Activated CD8-positive, alpha-beta memory T cell treated with anti-CD3 and anti-CD28 coated beads, Interleukin-2, amount 50 U/mL, for 48 hours (primary cell): ENCODE measurements at regions not wholly inside any gene's neighbourhood (a gene's known extent, or its start where the extent isn't known, plus 50 kb on each side); places are given as distances from the start of the nearest gene placed in this dataset.
"Not testable (repeated sequence)": the region's sequence is repeated elsewhere in the genome, so short reads cannot be mapped to it uniquely, and the experiment has no call there.

ENCODE experiments used
- DNase-seq: peaks from one replicate; pipeline ENCODE4 v3.0.0-alpha.2; 2020

DNA sequence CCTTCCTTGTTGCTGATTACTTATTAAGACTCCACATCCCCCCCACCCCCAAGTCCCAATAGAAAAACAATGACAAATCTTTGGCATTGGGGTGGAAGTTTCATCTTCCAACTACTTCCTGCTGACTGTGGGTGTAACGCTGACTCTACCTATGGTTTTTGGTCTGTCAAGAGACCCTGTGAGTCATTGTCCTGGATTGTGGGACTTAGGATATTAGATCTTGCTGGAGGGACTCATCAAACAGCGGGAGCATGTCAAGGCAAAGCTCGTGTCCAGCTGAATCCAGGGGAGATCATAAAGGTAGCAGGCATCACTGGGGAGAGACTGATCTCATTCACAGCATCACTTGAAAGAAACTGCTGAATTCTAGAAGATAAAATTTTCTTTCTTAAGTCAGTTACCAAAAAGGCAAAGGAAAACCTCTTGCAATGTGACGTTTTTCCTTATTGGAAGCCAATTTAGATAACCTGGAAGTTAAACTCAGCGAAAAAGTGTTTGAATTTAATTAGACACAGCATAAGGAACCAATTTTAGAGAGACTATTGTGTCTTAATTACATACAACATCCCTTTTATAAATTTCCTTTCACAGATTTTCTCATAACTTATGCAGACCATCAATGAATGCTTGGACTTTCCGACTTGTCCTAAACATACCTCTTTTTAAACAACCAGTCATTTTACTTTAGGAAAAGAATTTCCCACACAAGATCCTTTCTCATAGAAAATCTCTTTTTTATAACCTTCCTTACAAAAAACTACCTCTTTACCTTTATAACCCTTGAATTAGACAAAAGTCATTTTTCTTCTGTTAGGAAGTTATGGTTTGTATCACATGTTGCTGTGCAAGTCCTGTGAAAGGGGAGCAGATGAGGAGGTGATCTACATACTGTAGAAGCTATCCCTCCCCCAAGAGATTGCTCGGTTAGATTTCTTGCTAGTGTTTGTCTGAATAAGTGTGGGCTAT is 94.6 kb upstream of the SCAF11 start:
- DNase-seq, result no peak

DNA sequence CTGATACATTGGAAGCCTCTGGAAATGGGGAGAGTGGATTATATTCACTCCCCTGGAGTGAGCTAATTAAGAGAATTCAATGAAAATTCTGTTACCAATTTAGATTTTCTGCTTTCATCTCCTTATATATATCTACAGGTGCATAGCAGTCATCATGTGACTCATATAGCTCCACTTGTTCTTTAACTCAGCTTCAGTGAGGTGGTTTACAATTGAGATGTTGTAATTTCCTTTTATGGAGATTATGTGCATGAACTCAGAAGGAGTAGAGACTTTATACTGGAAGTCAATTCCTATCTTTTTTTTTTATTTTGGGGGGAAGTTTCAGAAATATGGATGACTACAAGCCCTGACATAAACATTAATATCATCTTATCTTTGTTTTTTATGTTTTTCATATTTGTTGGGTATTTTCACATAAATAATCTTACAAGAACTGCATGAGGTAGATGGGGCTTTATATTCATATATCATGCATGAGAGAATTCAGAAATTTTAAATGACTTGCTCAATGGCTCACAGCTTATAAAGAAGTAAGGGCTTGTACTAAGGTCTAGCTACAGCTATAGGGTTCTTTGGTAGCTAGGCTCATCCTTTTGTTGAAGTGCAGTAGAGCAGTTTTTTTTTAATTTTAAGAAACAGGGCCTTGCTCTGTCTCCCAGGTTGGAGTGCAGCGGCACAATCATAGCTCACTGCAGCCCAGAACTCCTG is 92.3 kb upstream of the SCAF11 start:
- DNase-seq, result no peak

DNA sequence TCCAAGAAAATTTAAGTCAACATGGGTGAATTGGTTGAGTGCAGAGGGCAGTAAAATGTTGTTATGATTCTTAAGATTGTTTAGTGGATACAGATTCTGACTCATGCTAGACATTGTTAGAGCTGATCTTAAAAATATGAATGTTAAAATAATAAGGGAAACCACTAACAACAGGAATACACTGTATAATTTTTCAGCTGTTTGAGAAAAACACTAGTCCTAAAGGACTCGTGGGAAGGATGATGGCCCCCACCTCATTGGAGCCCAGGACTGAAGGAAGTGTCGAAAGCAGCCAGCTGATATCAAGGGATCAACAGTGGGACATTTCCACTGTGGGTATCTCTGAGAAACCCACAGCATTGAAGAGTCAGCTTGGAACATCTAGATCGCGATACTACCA is 82.9 kb upstream of the SCAF11 start:
- no peak for DNase-seq

DNA sequence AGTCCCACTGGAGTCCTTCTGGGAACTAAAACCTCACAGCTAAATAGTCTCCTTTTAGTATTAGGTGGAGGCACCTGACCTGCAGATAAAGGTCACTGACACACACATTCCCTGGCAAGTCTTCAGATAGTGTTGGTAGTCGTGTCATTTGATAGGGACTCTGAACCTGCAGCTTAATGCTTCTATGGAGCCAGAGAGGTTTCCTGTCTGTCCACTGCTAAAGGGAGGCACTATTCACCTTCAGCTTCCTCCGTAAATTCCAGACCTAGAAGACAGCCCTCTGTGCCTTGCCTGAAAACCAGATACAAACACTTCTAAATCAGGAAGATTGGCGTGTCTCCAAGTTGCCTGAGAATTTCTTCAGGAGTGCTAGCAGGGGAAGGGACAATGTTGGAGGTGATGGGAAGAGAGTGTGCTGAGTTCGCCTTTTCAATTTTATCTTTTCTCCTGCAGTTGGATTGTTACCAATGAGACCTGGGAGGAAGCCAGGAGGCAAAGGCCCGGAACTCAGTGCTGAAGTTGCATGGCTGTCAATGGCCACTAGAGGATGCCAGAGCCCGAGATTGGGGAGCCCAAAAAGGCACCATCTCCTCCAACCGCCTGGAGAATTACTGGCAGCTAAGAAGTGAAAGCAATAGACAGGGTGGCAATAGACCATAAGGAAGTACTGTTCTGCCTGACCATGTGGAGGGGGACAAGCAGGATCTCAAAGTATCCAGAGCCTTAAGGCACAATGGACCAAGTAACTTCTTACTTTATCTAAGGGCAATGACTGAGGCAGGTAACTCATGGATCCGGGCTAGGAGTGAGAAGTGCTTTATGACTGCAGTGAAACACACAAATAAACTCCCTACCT is 81.6 kb upstream of the SCAF11 start:
- peak; percentile 77 for DNase-seq

GRCh38 chr12:46071335-46071734 is 81.0 kb upstream of the SCAF11 start:
- DNase-seq, result no peak

- no peak for DNase-seq
Measured at GRCh38 chr12:46067094-46067493, 76.7 kb upstream of the SCAF11 start.

GRCh38 chr12:46065412-46066166 is 75.2 kb upstream of the SCAF11 start:
- no peak for DNase-seq

DNA sequence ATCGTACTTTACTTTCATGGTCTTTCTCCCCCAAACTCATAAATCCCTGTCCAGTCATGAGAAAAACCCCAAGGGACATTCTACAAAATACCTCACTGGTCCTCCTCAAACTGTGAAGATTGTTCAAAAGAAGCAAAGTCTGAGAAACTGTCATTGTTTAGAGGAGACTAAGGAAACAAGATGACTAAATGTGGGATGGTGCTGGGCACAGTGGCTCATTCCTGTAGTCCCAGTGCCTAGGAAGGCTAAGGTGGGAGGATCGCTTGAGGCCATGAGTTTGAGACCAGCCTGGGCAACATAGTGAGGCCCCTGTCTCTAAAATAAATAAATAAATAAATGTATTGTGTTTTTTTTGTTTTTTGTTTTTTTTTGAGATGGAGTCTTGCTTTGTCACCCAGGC is 74.2 kb upstream of the SCAF11 start:
- no peak for DNase-seq

GRCh38 chr12:46058697-46059096 is 68.3 kb upstream of the SCAF11 start:
- not testable (repeated sequence) for DNase-seq

DNA sequence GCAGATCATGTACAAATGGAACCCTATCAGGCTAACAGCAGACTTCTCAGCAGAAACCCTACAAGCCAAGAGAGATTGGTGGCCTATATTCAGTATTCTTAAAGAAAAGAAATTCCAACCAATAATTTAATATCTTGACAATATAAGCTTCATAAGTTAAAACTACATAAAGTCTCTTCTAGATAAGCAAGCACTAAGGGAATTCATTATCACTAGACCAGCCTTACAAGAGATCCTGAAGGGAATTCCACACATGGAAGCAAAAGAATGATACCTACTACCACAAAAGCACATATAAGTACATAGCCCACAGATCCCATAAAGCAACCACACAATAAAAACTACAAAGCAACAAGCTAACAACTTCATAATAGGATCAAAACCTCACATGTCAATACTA is 60.4 kb upstream of the SCAF11 start:
- no peak for DNase-seq

DNA sequence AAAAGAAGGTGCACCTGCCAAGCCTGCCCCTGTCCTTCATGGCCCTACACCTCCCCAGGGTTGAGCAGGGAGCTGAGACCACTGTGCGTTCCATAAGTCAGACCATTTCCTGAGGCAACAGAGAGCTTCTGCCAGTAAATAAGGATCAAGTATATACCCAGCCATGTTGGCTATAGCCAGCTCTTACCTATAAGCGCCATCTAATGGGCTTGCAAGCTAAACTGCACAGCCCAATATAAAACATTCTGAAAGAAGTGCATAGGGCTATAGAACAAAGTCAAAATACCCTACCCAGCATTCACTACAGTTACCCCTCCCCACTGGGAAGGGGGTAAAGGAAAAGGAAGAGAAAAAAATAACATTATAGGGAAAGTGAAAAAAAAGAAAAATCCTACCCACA is 59.3 kb upstream of the SCAF11 start:
- no peak for DNase-seq

GRCh38 chr12:46046436-46046835 is 56.1 kb upstream of the SCAF11 start:
- DNase-seq, result no peak

- DNase-seq, result no peak
Measured at GRCh38 chr12:46043972-46044520, 53.7 kb upstream of the SCAF11 start.
